ENCODE measurements at regions not wholly inside any gene's neighbourhood (a gene's known extent, or its start where the extent isn't known, plus 50 kb on each side); places are given as distances from the start of the nearest gene placed in this dataset.

DNA sequence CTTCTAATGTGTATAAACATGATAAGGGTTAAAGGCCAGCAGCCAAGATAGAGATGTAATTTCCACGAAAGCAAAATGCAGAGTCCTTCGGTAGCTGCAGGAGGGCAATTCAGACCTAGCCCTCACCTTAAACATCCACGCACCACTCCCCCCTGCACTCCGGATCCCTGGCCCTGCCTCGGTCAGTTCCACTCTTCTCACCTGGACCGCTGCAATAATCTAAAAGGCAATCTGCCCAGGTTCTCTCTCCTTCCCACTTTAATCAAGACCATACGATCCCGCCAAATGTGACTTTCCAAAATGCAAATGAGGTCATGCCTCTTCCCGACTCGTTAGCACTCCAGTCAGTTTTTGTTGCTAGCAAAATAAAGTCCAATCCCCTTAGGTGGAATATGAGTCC, 485.2 kb downstream of the EIPR1 start:
- Mint-ChIP-seq H3K4me1 (no peaks in the 10 kb centered on the region), H3K4me3 (no peak overlapping the region), H3K36me3 (no peaks in the 10 kb centered on the region), H3K27ac (no peak overlapping the region), H3K9me3 (no peaks in the 10 kb centered on the region), H3K27me3 (ENCODE audit: low read depth) (peaks cover 16% of the 10 kb centered on the region)
- no peak for DNase-seq (ENCODE audit: low spot score in 2 of 2, unreplicated experiment in 2 of 2)
- TF ChIP-seq, protein P1, sequence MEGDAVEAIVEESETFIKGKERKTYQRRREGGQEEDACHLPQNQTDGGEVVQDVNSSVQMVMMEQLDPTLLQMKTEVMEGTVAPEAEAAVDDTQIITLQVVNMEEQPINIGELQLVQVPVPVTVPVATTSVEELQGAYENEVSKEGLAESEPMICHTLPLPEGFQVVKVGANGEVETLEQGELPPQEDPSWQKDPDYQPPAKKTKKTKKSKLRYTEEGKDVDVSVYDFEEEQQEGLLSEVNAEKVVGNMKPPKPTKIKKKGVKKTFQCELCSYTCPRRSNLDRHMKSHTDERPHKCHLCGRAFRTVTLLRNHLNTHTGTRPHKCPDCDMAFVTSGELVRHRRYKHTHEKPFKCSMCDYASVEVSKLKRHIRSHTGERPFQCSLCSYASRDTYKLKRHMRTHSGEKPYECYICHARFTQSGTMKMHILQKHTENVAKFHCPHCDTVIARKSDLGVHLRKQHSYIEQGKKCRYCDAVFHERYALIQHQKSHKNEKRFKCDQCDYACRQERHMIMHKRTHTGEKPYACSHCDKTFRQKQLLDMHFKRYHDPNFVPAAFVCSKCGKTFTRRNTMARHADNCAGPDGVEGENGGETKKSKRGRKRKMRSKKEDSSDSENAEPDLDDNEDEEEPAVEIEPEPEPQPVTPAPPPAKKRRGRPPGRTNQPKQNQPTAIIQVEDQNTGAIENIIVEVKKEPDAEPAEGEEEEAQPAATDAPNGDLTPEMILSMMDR (IDR thresholded peaks at IDR 0.05; ENCODE audit: unreplicated experiment) = no peak

DNA sequence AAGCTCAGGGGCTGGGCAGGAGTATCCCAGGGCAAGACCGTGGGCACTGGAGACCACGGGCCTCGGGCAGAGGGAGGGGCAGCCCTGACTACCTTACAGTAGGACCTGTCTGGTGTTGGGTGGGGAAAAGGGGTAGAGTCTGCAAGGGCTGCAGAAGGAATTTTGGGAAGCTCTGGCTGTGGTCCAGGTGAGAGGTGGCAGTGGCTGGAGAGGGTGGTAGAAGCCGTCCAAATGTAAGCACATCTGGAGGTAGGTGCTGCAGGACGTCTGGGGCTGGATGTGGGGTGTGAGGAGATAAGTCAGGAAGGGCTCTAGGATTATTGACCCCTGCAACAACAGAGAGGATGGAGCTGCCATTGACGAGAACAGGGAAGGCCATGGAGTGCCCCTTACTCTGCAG, 486.7 kb downstream of the EIPR1 start:
- no peaks in the 10 kb centered on the region for H3K9me3 Mint-ChIP-seq
- TF ChIP-seq, protein P1 (IDR thresholded peaks at IDR 0.05; ENCODE audit: unreplicated experiment) = no peak
- H3K36me3 Mint-ChIP-seq = no peaks in the 10 kb centered on the region
- DNase-seq (ENCODE audit: low spot score in 2 of 2, unreplicated experiment in 2 of 2) = no peak
- H3K27me3 Mint-ChIP-seq (ENCODE audit: low read depth) = peaks cover 18% of the 10 kb centered on the region
- H3K4me1 Mint-ChIP-seq = peaks cover 3% of the 10 kb centered on the region
- H3K4me3 Mint-ChIP-seq = no peak overlapping the region
- H3K27ac Mint-ChIP-seq = no peak overlapping the region

DNA sequence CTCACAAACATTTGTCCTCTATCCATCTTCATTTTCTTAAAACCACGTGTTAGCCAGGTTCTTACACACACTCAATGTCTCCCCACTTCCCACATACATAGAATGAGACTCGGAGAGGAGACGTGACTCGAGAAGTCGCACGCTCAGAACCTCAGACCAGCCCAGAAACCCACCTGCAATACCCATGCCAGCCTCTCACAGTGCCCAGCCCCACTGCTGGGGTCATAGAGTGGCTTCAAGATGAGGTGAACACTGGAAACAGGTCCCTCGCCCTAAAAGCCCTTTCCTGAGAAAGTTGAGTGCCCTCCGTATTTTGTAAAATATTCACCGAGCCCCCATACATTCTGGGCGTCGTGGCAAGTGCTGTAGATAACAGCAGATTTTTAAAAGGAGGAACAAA, 487.4 kb downstream of the EIPR1 start:
- Mint-ChIP-seq H3K4me1 (peaks cover 3% of the 10 kb centered on the region), H3K36me3 (no peaks in the 10 kb centered on the region), H3K4me3 (no peak overlapping the region), H3K9me3 (no peaks in the 10 kb centered on the region), H3K27ac (no peak overlapping the region), H3K27me3 (ENCODE audit: low read depth) (peaks cover 18% of the 10 kb centered on the region)
- TF ChIP-seq, protein P1 (IDR thresholded peaks at IDR 0.05; ENCODE audit: unreplicated experiment) = no peak
- no peak for DNase-seq (ENCODE audit: low spot score in 2 of 2, unreplicated experiment in 2 of 2)

DNA sequence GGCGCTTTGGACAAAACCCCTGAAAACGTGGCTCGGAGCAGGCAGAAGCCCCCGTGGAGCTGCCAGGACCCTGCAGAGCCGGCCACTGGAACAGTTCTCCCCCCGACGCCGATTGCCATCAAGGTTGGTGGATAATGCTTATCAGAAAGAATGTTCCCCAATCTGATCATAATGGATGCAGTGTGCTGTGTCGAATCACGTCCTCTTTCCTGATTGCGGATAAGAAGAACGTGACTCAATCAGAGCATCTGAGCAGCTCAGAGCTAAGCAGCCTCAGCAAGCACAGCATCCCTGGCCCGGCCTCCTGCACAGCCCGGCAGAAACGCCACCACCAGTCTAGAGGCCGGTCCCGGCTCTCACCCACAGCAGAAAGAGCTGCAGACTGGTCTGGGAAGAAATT, 488.0 kb downstream of the EIPR1 start:
- Mint-ChIP-seq H3K36me3 (no peaks in the 10 kb centered on the region), H3K4me1 (peaks cover 3% of the 10 kb centered on the region), H3K27me3 (ENCODE audit: low read depth) (peaks cover 18% of the 10 kb centered on the region), H3K27ac (no peak overlapping the region), H3K9me3 (no peaks in the 10 kb centered on the region), H3K4me3 (no peak overlapping the region)
- no peak for DNase-seq (ENCODE audit: low spot score in 2 of 2, unreplicated experiment in 2 of 2)
- TF ChIP-seq, protein P1 (IDR thresholded peaks at IDR 0.05; ENCODE audit: unreplicated experiment) = no peak

DNA sequence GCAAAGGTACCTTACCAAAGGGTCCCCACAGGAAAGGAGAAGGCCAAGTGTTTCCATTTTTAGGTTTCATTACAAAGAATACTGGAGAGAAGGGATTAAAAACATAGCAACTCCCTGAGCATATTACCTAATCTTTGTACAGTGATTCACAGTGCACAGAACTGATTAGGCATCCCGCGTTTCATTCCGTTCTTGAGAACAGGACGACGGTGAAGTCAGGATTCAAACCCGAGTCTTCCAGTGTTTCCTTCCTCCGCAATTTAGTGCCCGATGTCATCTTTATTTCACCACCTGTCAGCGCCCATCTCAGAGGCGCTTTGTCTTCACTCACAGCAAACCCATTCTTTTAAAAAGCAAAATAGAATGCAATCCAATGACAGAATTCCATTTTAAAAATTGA, 488.5 kb downstream of the EIPR1 start:
- TF ChIP-seq, protein P1 (IDR thresholded peaks at IDR 0.05; ENCODE audit: unreplicated experiment) = no peak
- H3K4me3 Mint-ChIP-seq = no peak overlapping the region

DNA sequence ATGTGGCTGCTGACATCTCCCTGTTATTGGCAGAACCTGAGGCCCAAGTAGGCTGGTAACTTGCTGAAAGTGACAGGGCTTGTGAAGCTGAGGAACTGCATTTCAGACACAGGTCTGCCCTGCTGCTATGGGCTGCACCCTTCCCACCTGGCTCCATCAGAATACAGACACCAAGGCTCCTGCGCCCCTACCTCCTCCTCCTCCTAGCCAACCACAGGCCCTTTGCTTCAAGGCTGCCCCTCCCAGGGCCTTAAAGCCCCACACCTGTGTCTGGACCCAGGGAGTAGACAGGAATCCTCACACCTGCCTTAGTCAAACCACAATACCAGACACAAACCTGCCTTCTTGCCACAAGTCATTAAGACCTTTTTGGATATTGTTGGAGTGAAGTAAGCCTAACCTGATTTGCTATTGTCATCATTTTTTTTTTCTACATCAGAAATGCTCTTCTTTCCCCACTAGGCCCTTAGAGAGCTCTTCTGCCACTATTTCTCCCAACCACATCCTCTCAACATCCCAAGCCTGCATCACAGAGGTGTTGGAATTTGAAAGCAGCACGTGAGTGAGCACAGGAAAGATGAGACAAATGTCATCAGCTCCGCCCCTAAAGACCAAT, 489.7 kb downstream of the EIPR1 start:
- Mint-ChIP-seq H3K9me3 (peaks cover 6% of the 10 kb centered on the region), H3K27ac (no peak overlapping the region), H3K4me3 (no peak overlapping the region), H3K4me1 (peaks cover 3% of the 10 kb centered on the region), H3K36me3 (no peaks in the 10 kb centered on the region), H3K27me3 (ENCODE audit: low read depth) (peaks cover 18% of the 10 kb centered on the region)
- DNase-seq (ENCODE audit: low spot score in 2 of 2, unreplicated experiment in 2 of 2) = no peak
- TF ChIP-seq, protein P1 (IDR thresholded peaks at IDR 0.05; ENCODE audit: unreplicated experiment) = no peak

More for the DNA sequence above, 488.5 kb downstream of the EIPR1 start:
- no peak for DNase-seq (ENCODE audit: low spot score in 2 of 2, unreplicated experiment in 2 of 2)
- H3K4me1 Mint-ChIP-seq = peaks cover 3% of the 10 kb centered on the region
- no peak overlapping the region for H3K27ac Mint-ChIP-seq
- no peaks in the 10 kb centered on the region for H3K36me3 Mint-ChIP-seq
- H3K27me3 Mint-ChIP-seq (ENCODE audit: low read depth) = peaks cover 18% of the 10 kb centered on the region
- H3K9me3 Mint-ChIP-seq = no peaks in the 10 kb centered on the region

Data from mesothelial cell of epicardium (in vitro differentiated cells).